Caco-2 (cell line): ENCODE measurements at regions not wholly inside any gene's neighbourhood (a gene's known extent, or its start where the extent isn't known, plus 50 kb on each side); places are given as distances from the start of the nearest gene placed in this dataset.

Source experiments
- BruUV-seq: library from RNA; stranded (reverse); fragments of 400-500 nt; replicated peaks from 2 replicates; lab custom pipeline; 2021; lab: Mats Ljungman, UMichigan
- CTCF ChIA-PET: fragments of 300-600 bp; sonication (Branson Sonifier 250); formaldehyde crosslinking; loops from one replicate; lab custom pipeline; 2022; ENCODE audit warnings: antibody characterized with exemption; lab: Charles Lee
- POLR2A ChIA-PET: fragments of 300-600 bp; sonication (Branson Sonifier 250); formaldehyde crosslinking; loops from one replicate; lab custom pipeline; 2022; ENCODE audit warnings: antibody characterized with exemption; lab: Charles Lee
- DNase-seq, 2 experiments: peaks; one replicate each; pipeline versions ENCODE4 v3.0.0 to v3.0.0-alpha.2; 2020 to 2022
- H3K27me3 ChIP-seq: replicated peaks from 2 replicates; pipeline ENCODE4 v1.6.0; 2011; ENCODE audit warnings: low read length; ENCODE audit not compliant: control insufficient read depth, insufficient read depth
- H3K36me3 ChIP-seq: 2 replicates; pipeline ENCODE4 v1.5.1; 2011; ENCODE audit warnings: low read length; ENCODE audit not compliant: control insufficient read depth, insufficient read depth
- H3K4me1 ChIP-seq: fragments of 250-450 bp; sonication (Bioruptor Pico); 2 replicates; pipeline ENCODE4 v1.5.1; 2020; ENCODE audit warnings: mild to moderate bottlenecking
- H3K4me3 ChIP-seq: 2 replicates; pipeline ENCODE4 v1.5.1; 2011; ENCODE audit warnings: low read depth, mild to moderate bottlenecking, control low read depth, low read length
- H3K9me3 ChIP-seq: fragments of 250-450 bp; sonication (Bioruptor Pico); 2 replicates; pipeline ENCODE4 v1.5.1; 2020; ENCODE audit warnings: mild to moderate bottlenecking, moderate library complexity
- H3K27ac Mint-ChIP-seq: one replicate; pipeline ENCODE4 v1.8.0; 2022; ENCODE audit warnings: mixed read lengths; ENCODE audit not compliant: unreplicated experiment
- H3K27me3 Mint-ChIP-seq: one replicate; pipeline ENCODE4 v1.8.0; 2022; ENCODE audit warnings: mixed read lengths; ENCODE audit not compliant: insufficient read depth, unreplicated experiment
- H3K36me3 Mint-ChIP-seq: one replicate; pipeline ENCODE4 v1.8.0; 2022; ENCODE audit warnings: mild to moderate bottlenecking, mixed read lengths; ENCODE audit not compliant: insufficient read depth, unreplicated experiment
- H3K4me1 Mint-ChIP-seq: one replicate; pipeline ENCODE4 v1.8.0; 2022; ENCODE audit warnings: low read depth, mixed read lengths; ENCODE audit not compliant: unreplicated experiment
- H3K4me3 Mint-ChIP-seq: one replicate; pipeline ENCODE4 v1.8.0; 2022; ENCODE audit warnings: mild to moderate bottlenecking, moderate library complexity, mixed read lengths; ENCODE audit not compliant: unreplicated experiment
- H3K9me3 Mint-ChIP-seq: one replicate; pipeline ENCODE4 v1.8.0; 2022; ENCODE audit warnings: mixed read lengths; ENCODE audit not compliant: unreplicated experiment
- intact Hi-C: fragments of 100-400 bp; cut with micrococcal nuclease; formaldehyde crosslinking; loops from one replicate; pipeline ENCODE4 v1.10.0; 2022; ENCODE audit not compliant: unreplicated experiment
- TF ChIP-seq, protein P1 (sequence below), 2 experiments: fragments of 200-600 bp in 1 of 2; IDR thresholded peaks; 1 replicate in 1 of 2; 2 replicates in 1 of 2; pipeline versions ENCODE4 v1.5.1 to v1.8.0; 2011 to 2022; ENCODE audit warnings: antibody characterized with exemption in 1 of 2, control low read depth in 1 of 2, inconsistent platforms in 1 of 2, low read depth in 1 of 2, low read length in 1 of 2, mild to moderate bottlenecking in 1 of 2, moderate library complexity in 1 of 2; ENCODE audit not compliant: insufficient read depth in 1 of 2, severe bottlenecking in 1 of 2, unreplicated experiment in 1 of 2

DNA sequence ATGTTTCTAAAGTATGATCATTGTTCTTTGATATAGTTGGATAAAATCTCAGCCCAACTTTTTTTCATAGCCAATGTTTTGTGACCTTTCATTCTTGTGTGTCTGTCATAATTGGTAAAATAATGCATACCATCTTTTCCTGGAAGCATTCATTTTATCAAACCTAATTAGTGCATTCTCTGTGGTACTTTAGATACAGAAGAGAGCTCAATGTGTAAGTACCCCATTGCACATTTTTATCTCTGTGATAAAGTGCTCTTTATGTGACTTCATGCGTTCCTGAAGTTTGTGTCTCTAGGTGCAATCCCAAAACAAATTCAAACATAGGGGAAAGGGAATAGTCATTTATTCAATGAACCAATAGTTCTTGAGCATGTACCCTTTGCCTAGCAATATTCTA lies 628.5 kb downstream of the GBE1 start:
- POLR2A ChIA-PET: no interaction called here
- Histone ChIP-seq H3K36me3 (no peaks in the 10 kb centered on the region), H3K4me3 (no peak overlapping the region), H3K9me3 (no peaks in the 10 kb centered on the region), H3K4me1 (no peaks in the 10 kb centered on the region), H3K27me3 (no peaks in the 10 kb centered on the region)
- no peak for DNase-seq
- TF ChIP-seq, protein P1, sequence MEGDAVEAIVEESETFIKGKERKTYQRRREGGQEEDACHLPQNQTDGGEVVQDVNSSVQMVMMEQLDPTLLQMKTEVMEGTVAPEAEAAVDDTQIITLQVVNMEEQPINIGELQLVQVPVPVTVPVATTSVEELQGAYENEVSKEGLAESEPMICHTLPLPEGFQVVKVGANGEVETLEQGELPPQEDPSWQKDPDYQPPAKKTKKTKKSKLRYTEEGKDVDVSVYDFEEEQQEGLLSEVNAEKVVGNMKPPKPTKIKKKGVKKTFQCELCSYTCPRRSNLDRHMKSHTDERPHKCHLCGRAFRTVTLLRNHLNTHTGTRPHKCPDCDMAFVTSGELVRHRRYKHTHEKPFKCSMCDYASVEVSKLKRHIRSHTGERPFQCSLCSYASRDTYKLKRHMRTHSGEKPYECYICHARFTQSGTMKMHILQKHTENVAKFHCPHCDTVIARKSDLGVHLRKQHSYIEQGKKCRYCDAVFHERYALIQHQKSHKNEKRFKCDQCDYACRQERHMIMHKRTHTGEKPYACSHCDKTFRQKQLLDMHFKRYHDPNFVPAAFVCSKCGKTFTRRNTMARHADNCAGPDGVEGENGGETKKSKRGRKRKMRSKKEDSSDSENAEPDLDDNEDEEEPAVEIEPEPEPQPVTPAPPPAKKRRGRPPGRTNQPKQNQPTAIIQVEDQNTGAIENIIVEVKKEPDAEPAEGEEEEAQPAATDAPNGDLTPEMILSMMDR (IDR thresholded peaks at IDR 0.05; ENCODE audit: insufficient read depth in 1 of 2, low read depth in 1 of 2, low read length in 1 of 2, severe bottlenecking in 1 of 2, unreplicated experiment in 1 of 2): no peak
- Mint-ChIP-seq H3K4me3 (no peak overlapping the region), H3K9me3 (no peaks in the 10 kb centered on the region), H3K36me3 (no peaks in the 10 kb centered on the region), H3K27me3 (no peaks in the 10 kb centered on the region), H3K4me1 (no peaks in the 10 kb centered on the region), H3K27ac (no peak overlapping the region)
- no TSS peak for BruUV-seq
- intact Hi-C loops: no loop called here
- CTCF ChIA-PET: no interaction called here

DNA sequence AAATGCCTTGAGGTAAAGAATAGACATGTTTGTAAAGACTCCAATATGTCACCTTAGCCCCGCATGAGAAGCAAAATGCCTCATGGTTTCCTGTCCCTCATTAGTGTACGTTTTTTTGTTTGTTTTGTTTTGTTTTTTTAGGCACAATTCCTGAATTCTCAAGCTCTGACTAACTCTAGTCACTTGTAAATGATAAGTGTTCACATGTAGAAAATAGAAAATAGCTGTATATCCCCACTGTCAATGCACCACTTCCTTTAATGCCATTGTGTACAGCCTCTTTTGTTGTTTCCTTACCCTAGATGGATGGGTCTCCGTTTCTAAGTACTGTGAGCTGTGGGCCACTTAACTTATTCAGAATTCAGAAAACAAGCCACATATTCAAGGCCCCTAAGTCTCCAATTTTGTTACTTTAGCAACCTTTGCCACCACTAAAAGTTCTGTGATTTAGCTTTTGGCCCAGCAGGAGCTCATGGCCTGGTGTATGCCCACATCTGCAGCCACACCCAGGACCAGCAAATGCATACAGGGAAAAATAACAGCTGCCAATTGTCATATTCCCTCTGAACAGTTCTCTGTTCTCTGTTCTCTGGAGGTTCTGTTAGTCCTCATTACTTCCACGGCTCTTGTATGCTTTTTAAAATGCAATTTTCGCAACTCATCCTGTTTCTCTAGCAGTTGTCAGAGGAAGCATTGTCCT lies 655.5 kb downstream of the GBE1 start:
- H3K36me3 Mint-ChIP-seq: no peaks in the 10 kb centered on the region
- intact Hi-C loops: loop anchor here (10.0 kb wide), 1 partner anchor 101 kb away; no protein-coding TSS in a partner anchor
- Histone ChIP-seq H3K4me1 (no peaks in the 10 kb centered on the region; the same call in 1 of the 2 replicates), H3K4me3 (no peak overlapping the region), H3K9me3 (no peaks in the 10 kb centered on the region), H3K36me3 (no peaks in the 10 kb centered on the region), H3K27me3 (no peaks in the 10 kb centered on the region)
- no peaks in the 10 kb centered on the region for H3K4me1 Mint-ChIP-seq
- ChIA-PET POLR2A (no interaction called here), CTCF (no interaction called here)
- no peak for DNase-seq
- no peak overlapping the region for H3K27ac Mint-ChIP-seq
- H3K27me3 Mint-ChIP-seq: no peaks in the 10 kb centered on the region
- H3K4me3 Mint-ChIP-seq: no peak overlapping the region
- TF ChIP-seq, protein P1 (IDR thresholded peaks at IDR 0.05; ENCODE audit: insufficient read depth in 1 of 2, low read depth in 1 of 2, low read length in 1 of 2, severe bottlenecking in 1 of 2, unreplicated experiment in 1 of 2): no peak
- BruUV-seq: no TSS peak
- H3K9me3 Mint-ChIP-seq: no peaks in the 10 kb centered on the region

DNA sequence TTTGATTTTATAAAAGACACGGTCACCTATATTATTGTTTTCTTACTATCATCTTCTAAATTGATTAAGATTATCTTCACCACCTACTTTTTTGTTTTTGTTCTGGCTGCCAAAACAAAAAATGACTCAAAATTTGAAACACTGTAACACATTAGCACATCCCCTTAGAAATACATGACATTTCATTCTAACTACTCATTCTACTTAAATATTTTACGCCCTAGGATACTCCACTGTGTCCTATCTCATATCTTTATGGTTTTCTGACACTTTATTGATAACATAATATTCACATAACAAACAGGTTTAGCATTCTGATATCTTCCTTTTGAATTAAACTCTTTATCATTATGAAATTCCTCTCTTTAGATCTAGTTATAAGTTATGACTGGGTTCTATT lies 656.2 kb downstream of the GBE1 start:
- Mint-ChIP-seq H3K4me1 (no peaks in the 10 kb centered on the region), H3K9me3 (no peaks in the 10 kb centered on the region), H3K27me3 (no peaks in the 10 kb centered on the region), H3K36me3 (no peaks in the 10 kb centered on the region), H3K4me3 (no peak overlapping the region), H3K27ac (no peak overlapping the region)
- Histone ChIP-seq H3K9me3 (no peaks in the 10 kb centered on the region), H3K4me1 (no peaks in the 10 kb centered on the region; the same call in 1 of the 2 replicates), H3K4me3 (no peak overlapping the region), H3K27me3 (no peaks in the 10 kb centered on the region), H3K36me3 (no peaks in the 10 kb centered on the region)
- ChIA-PET POLR2A (no interaction called here), CTCF (no interaction called here)
- TF ChIP-seq, protein P1 (IDR thresholded peaks at IDR 0.05; ENCODE audit: insufficient read depth in 1 of 2, low read depth in 1 of 2, low read length in 1 of 2, severe bottlenecking in 1 of 2, unreplicated experiment in 1 of 2): no peak
- intact Hi-C loops: loop anchor here (10.0 kb wide), 1 partner anchor 100 kb away; no protein-coding TSS in a partner anchor
- no TSS peak for BruUV-seq
- DNase-seq: no peak
